HEK293T (cell line): ENCODE measurements at regions not wholly inside any gene's neighbourhood (a gene's known extent, or its start where the extent isn't known, plus 50 kb on each side); places are given as distances from the start of the nearest gene placed in this dataset.
"Not testable (repeated sequence)": the region's sequence is repeated elsewhere in the genome, so short reads cannot be mapped to it uniquely, and the experiment has no call there.

Source experiments
- ARNT ChIP-seq: fragments of 450-650 bp; IDR thresholded peaks from 2 replicates; pipeline ENCODE4 v1.6.1; 2017; ENCODE audit warnings: mild to moderate bottlenecking
- BHLHE40 ChIP-seq: fragments of 450-650 bp; IDR thresholded peaks from 2 replicates; pipeline ENCODE4 v1.6.1; 2016; ENCODE audit warnings: mild to moderate bottlenecking, moderate library complexity, borderline replicate concordance
- ELF4 ChIP-seq: fragments of 450-650 bp; IDR thresholded peaks from 2 replicates; pipeline ENCODE4 v1.6.1; 2017; ENCODE audit warnings: antibody characterized with exemption
- FOXA1 ChIP-seq: fragments of 450-650 bp; IDR thresholded peaks from 2 replicates; pipeline ENCODE4 v1.6.1; 2016; ENCODE audit warnings: mild to moderate bottlenecking
- FOXK2 ChIP-seq: fragments of 450-650 bp; IDR thresholded peaks from 2 replicates; pipeline ENCODE4 v1.6.1; 2016; ENCODE audit warnings: mild to moderate bottlenecking
- FOXM1 ChIP-seq: fragments of 450-650 bp; IDR thresholded peaks from 2 replicates; pipeline ENCODE4 v1.6.1; 2017; ENCODE audit warnings: mild to moderate bottlenecking, borderline replicate concordance
- HDGF ChIP-seq: fragments of 450-650 bp; IDR thresholded peaks from 2 replicates; pipeline ENCODE4 v1.6.1; 2017; ENCODE audit warnings: antibody characterized with exemption, borderline replicate concordance
- L3MBTL2 ChIP-seq: fragments of 450-650 bp; conservative IDR thresholded peaks from 2 replicates; pipeline ENCODE4 v1.6.1; 2016; ENCODE audit warnings: mild to moderate bottlenecking
- LEF1 ChIP-seq: fragments of 450-650 bp; IDR thresholded peaks from 2 replicates; pipeline ENCODE4 v1.6.1; 2017; ENCODE audit warnings: mild to moderate bottlenecking, borderline replicate concordance
- SP1 ChIP-seq: fragments of 450-650 bp; IDR thresholded peaks from 2 replicates; pipeline ENCODE4 v1.6.1; 2017
- SUZ12 ChIP-seq: fragments of 450-650 bp; IDR thresholded peaks from 2 replicates; pipeline ENCODE4 v1.6.1; 2016; ENCODE audit warnings: mild to moderate bottlenecking
- TARDBP ChIP-seq: fragments of 450-650 bp; IDR thresholded peaks from 2 replicates; pipeline ENCODE4 v1.6.1; 2016
- ZNF384 ChIP-seq: fragments of 450-650 bp; IDR thresholded peaks from 2 replicates; pipeline ENCODE4 v1.6.1; 2016

GRCh38 chr22:44636502-44637206 is 65.3 kb upstream of the PRR5 start:
- TF ChIP-seq TARDBP, ARNT, FOXM1, SP1, BHLHE40, HDGF, FOXA1, SUZ12, FOXK2, ELF4, L3MBTL2, ZNF384, LEF1: not testable (repeated sequence)
